ENCODE measurements at regions not wholly inside any gene's neighbourhood (a gene's known extent, or its start where the extent isn't known, plus 50 kb on each side); places are given as distances from the start of the nearest gene placed in this dataset.

DNA sequence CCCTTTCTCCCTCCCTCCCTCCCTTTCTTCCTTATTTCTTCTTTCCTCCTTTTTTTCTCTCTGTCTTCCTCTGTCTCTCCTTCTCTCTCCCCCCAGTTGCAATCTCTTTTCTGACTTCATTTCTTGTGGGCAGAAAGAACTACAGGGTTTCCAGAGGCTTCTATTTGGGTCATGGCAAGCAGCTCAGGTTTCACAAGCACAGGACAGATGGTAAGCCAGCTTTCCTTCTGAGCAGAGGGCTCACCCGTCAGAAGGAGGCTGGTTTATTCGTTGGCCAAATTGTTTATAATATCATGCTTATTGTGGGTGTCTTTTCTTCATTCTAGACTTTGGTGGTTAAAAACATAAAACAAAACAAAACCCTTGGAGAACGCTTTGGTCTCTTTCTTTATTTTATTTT is 58.9 kb upstream of the CLMP start:
- DNase-seq: no peak

GRCh38 chr11:123253223-123253622 is 58.2 kb upstream of the CLMP start:
- DNase-seq: no peak

GRCh38 chr11:123251657-123252344 is 56.8 kb upstream of the CLMP start:
- peak; percentile 57 for DNase-seq

GRCh38 chr11:123250892-123251656 is 56.0 kb upstream of the CLMP start:
- DNase-seq: peak; percentile 38

DNA sequence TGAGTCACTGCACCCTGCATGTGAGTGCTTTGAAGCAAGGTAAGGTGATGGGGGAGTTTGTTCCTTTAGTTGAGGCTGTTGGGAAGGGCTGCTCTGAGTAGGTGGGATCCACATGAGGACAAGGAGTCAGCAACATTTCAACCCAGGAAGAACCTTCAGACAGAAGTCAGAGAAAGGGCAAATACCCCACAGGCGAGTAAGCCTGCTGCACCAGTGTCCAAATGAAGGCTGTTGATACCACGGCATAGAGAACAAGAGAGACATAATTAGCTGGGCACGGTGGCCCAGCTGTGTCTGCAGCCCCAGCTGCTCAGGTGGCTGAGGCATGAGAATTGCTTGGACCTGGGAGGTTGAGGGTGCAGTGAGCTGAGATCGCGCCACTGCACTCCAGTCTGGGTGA is 54.3 kb upstream of the CLMP start:
- DNase-seq: peak; percentile 59

DNA sequence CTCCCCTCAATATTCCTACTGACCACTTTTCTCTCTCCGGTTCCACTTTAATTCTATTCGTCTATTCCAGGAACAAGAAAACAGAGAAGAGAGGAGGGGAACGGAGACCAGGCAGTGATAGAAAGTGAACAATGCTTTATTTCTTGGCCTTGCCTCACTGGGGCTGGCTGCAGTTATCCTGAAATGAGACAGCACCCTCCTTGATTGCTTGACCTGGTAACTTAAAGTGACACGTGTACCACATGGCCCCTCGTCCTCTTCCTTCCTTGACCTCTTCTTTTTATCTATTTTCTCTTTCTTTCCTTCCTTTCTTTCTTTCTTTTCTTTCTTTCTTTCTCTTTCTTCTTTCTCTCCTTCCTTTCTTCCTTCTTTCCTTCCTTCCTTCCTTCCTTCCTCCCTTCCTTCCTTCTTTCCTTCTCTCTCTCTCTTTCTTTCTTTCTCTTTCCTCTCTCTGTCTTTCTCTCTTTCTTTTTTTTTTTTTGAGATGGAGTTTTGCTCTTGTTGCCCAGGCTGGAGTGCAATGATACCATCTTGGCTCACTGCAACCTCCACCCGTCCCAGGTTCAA is 52.8 kb upstream of the CLMP start:
- DNase-seq: no peak

- no peak for DNase-seq
Observed at GRCh38 chr11:123247496-123247799, 52.4 kb upstream of the CLMP start.

GRCh38 chr11:123246749-123247495 is 51.9 kb upstream of the CLMP start:
- peak; percentile 78 for DNase-seq

DNA sequence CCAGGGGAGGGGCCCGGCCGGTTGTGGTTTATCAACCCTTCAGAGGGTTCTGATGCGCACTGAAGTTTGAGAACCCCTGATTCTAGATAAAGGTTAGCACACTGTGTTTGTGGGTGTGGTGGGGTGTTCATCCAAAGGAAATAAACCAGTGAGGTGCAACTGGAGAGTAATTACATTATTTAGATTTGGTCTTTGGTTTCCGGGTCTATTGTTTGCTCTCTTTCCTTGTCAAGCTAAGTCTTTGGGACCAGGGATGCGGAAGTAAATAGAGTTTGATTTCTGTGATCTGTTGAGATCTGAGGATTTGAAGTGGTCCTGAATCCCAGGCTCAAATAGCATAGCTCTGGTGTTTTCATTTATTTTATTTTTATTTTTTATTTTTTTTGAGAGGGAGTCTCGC is 50.5 kb upstream of the CLMP start:
- no peak for DNase-seq

Data from fibroblast of skin of right biceps (primary cell).